Suppressor macrophage (primary cell): ENCODE measurements at regions not wholly inside any gene's neighbourhood (a gene's known extent, or its start where the extent isn't known, plus 50 kb on each side); places are given as distances from the start of the nearest gene placed in this dataset.
A peak's percentile ranks its signal among the peaks of the same experiment; 100 is the strongest.
"Not testable (repeated sequence)": the region's sequence is repeated elsewhere in the genome, so short reads cannot be mapped to it uniquely, and the experiment has no call there.

Experiments used
- DNase-seq, 4 experiments: peaks; one replicate each; pipeline ENCODE4 v3.0.0-alpha.2; 2020 to 2022

GRCh38 chr12:46546634-46547273 lies 174.2 kb upstream of the SLC38A2 start:
- DNase-seq: peak; percentile 45 to 82 (median 66)

DNA sequence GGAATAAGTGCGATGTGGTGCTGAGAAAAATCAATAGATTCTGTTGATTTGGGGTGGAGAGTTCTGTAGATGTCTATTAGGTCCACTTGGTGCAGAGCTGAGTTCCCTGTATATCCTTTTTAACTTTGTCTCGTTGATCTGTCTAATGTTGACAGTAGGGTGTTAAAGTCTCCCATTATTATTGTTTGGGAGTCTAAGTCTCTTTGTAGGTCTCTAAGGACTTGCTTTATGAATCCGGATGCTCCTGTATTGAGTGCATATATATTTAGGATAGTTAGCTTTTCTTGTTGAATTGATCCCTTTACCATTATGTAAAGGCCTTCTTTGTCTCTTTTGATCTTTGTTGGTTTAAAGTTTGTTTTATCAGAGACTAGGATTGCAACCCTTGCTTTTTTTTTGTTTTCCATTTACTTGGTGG lies 170.8 kb upstream of the SLC38A2 start:
- not testable (repeated sequence) for DNase-seq

DNA sequence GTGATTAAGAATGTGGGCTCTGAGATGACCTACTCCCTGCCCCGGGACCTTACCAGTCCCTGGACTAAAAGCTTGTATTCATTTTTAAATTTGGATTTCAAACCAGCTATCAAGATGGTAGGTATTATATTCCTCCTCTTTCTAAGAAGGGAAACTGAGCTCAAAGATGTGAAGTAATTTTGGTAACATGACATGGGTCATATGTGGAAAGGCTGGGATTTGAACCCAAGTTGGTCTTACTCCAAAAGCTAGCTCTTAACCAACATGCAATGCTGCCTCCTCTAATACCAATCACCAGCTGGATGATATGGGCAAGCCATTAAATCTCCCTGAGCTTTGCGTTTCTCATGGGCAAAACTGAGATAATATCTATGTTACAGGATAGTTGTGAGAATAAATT lies 166.4 kb upstream of the SLC38A2 start:
- DNase-seq: no peak

DNA sequence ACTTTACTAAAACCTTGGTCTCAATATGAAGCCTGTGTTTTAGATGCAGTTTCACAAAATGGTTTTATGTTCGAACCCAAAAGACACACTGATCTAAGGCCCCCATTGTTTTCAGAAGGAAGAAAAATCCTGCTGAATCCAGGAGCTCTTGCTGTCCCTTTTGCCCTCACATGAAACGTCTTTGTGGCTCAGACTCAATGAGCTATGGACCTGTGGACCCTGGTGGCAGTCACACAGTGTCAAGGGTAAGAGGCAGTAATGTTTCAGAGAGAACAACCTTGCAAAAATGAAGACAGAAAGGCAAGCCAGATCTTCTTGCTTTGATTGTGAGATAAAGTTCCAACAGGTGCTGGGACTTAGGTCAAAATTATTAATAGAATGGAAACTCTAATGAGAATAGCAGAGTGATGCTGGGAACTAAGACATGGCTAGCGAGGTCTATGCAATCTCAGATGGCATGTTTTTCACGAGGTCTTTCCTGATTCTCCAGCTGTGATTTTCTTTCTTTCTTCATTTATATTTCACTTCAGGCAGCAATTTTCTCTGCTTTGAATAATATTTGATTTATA lies 164.9 kb upstream of the SLC38A2 start:
- no peak for DNase-seq

DNA sequence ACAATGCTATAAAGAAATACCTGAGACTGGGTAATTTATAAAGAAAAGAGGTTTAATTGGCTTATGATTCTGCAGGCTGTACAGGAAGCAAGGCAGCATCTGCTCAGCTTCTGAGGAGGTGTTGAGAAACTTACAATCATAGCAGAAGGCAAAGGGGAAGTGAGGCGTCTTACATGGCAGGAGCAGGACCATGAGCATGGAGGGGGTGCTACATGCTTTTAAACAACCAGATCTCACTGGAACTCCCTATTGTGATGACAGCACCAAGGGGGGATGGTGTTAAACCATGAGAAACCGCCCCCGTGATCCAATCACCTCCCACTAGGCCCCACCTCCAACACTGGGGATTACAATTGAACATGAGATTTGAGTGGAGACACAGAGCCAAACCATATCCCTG lies 163.7 kb upstream of the SLC38A2 start:
- peak; percentile 44 to 75 (median 68) for DNase-seq

DNA sequence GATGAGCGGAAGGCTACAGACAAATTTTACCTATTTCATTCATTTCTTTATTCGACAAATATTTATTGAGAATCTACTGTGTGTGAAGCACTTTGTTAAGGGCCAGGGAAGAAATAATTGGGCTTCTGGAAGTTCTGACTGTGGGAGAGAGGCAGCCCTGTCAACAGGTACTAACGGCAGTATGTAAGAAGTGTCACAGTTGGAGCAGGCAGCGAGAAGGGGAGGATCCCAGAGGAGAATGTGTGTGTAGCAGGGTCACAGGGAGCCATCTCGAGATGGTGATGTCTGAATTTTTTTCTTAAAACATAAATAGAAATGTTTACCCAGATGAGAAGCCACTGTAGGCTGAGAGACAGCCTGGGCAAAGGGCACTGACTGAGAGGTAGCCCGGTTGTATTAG lies 163.3 kb upstream of the SLC38A2 start:
- DNase-seq: no peak

GRCh38 chr12:46535376-46535775 lies 162.8 kb upstream of the SLC38A2 start:
- no peak for DNase-seq

DNA sequence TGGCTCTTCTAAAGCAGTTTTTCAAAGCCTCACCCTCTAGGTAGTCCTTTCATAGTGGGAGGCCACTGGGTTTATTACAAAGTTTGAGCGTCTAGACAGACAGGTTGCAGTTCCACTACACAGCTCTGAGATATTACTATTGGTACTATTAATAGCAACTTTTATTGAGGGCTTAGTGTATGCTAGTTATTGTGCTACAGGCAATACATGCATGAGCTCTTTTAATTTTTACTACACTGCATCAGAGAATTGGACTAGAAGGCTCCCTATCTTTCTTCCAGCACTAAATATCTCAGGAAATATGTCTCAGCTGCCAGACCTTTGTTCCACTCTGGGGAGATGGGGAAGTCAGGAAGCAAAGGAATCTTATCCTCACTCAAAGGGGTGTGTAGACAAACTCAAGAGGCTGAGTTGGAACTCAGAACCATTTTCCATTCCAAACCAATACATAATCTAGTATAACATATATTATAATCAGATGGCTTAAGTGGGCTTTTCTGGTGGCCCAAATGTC lies 161.8 kb upstream of the SLC38A2 start:
- no peak for DNase-seq

- no peak for DNase-seq
Observed at GRCh38 chr12:46533723-46534122, 161.2 kb upstream of the SLC38A2 start.

DNA sequence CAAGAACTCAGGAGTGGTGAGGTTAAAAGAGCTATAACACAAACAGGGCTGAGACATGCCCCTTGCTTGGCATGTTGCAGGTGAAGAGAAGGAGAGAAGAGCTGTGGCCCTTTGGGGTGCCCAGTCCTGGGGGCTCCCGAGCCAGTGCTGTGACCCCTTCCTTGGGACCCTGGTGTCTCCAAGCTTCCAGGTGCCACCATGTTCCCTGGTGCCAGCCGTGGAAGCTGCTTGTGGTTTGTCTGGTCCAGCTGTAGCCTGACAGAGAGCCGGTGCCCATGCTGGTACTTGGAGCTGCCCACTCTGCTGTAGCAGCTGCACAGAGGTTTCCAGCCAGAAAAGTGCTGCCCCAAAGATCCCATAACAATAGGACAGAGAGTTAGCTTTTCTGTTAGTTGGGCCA lies 159.2 kb upstream of the SLC38A2 start:
- DNase-seq: no peak

GRCh38 chr12:46531059-46531785 lies 158.6 kb upstream of the SLC38A2 start:
- no peak for DNase-seq

DNA sequence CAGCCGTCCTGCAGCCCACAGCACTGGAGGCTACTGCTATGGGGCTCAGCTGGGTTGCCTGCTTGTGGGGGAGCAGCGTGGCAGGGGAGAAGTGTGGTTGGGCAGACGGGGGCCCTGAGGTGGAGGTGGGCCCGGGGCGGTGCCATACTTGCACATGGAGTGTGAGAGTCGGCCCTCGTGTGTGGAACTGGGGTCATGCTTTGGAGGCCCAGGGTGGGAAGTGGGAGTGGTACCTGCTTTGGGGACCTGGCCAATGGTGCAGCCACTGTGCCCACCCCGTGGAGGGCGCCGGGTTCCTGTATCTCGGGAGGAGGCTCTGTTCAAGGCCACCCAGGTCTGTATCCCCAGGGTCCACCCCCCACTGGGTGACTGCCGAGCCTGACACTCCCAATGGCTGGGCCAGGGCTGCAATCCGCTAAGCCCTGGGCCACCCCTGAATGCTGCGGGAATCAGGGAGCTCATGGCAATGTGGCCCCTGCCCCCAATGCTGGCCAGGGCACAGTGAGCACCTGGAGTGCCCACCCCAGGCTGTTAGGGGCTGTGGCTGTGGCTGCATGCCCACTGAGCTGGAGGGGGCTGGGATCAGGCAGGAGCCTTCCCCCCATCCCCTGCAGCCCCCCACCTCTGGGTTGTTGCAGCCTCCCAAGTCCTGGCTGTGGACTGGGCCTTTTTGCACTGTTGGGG lies 157.9 kb upstream of the SLC38A2 start:
- DNase-seq: no peak

GRCh38 chr12:46526233-46526632 lies 153.7 kb upstream of the SLC38A2 start:
- no peak for DNase-seq

DNA sequence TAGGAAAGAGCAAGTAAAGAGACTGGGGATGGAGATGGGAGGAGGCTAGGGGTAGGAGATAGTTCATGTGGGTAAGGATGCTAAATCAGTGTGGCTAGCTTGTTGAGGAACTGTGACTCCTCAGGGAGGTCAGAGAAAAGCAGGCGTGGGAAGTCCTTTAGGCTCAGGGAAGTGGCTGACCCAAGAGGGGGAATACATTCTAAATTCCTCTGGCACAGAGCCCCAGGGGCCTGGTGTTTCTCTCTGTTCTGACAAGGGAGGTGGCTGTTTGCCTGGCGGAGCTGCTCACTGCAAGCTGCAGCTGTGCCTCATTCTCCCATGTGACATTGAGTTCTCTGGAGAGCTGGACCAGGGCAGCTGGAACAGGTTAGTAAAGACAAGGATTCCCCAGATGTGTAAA lies 152.2 kb upstream of the SLC38A2 start:
- DNase-seq: no peak

DNA sequence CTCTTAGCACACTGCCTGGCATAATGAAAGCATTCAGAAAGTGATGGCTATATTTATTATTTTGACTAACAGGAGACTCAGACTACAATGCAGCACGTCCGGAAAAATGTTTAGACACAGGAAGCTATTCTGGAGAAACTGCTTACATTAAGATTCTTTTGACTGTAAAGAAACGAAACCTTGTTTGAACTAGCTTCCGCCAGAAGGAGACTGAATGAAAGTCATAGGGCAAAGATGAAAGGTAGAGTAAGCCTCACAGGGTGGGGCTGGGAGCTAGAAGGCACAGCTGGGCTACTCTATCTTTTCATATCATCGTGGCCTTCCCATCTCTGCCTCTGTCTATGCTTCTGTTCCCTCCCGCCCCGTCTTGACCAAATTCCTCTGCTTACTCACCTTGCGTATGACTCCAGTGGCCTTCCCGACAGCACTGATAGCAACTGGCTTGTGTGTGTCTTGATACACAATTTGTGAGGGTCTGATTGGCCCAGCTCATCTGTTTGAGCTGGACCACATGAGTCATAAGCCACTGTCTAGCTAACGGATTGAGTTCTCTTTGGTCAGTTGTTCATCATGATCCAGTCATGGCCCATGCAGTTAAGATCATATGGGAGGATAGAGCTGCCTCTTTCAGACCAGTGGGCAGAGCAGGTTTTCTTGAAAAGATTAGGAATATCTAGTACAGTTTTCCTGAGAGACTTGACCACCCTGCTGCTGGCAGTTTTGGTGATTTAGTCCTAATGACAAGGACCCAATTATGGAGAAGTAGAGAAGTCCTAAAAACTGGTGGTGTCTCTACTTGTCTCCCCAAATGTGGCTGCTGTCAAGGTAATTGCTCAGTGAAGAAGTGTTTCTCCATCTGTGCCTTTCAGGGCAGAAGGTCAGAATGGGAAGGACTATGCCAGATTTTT lies 151.5 kb upstream of the SLC38A2 start:
- DNase-seq: no peak

DNA sequence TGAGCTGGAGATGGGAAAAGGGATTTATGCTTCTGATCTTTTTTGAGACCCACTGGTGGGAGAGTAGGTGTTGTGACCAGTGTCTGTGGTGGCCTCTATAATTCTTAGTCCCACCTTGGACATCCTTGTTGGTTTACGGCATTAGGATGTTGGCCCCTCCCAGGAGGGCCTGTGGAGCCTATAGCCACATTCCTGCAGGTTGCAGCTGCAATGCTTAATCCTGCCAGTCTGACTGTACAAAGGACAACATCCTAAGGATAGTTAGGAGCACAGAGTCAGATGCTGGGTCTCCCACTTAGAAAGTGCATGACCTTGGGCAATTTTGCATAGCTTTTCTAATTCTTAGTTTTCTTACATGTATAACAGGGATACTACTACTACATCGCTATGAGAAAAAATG lies 150.9 kb upstream of the SLC38A2 start:
- no peak for DNase-seq

- DNase-seq: peak in 2 of 4 experiments; percentile 4 to 14
Observed at GRCh38 chr12:46522071-46522470, 149.5 kb upstream of the SLC38A2 start.

DNA sequence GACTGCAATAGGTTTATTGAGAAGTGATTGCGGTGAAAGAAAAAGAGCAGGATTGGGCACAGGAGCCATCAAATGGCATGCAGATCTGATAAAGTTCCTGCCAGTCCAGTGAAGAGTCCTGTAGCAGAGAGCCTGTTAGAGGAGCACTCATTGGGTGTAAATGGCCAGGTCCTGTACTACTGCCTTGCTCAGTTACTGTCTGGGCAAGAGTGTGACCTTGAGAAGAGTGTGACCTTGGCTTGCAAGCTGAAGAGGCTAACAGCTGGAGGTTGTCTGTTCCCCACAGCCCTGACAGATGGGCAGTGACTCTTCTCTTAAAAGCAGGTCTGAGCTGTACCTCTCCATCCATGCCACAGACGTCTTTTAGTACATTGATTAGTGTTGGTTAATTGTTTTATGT lies 148.6 kb upstream of the SLC38A2 start:
- no peak for DNase-seq

DNA sequence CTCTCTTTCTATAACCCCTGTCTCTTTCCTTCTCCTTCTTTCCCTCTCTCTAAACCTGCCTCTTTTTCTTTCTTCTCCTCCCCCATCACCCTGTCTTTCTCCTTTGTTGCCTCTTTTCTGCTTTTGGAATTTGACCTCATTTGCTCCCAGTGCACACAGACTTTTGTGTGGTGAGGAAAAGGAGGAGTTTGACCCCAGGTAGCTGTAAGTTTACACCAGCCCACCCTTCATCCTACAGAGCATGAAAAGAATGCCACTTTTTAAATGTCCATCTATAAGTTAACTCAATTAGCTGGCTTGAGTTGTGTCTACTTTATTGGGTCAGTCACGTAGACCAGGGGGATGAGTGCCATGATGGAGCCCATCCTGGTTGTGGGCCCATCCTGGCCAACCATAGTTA lies 146.8 kb upstream of the SLC38A2 start:
- no peak for DNase-seq

- no peak for DNase-seq
Observed at GRCh38 chr12:46518729-46519128, 146.2 kb upstream of the SLC38A2 start.

DNA sequence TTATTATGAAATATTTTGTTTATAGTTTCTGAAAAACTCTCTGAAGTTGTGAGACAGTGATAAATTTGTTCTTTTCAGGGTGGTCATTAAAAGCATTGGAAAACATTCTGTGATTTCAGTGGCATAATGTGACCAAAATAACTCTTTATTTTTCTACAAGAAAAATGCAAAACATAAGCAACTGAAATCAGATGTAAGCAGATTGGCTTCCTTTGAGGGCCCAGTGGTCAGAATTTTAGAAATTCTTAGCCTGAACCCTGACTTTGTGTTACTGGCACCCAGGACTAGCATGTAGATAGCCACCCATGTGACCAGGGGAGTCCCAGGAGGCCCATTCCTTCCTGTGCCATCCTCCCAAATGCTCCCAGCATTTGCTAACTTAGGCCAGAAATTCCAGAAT lies 145.6 kb upstream of the SLC38A2 start:
- DNase-seq: no peak

- no peak for DNase-seq
Observed at GRCh38 chr12:46517579-46517962, 145.0 kb upstream of the SLC38A2 start.
